H1 (cell line): ENCODE measurements at regions not wholly inside any gene's neighbourhood (a gene's known extent, or its start where the extent isn't known, plus 50 kb on each side); places are given as distances from the start of the nearest gene placed in this dataset.

ENCODE experiments used
- ASH2L ChIP-seq: fragments of 200-600, 300-600 bp; sonication (generic); IDR thresholded peaks from one replicate; pipeline ENCODE4 v1.7.1; 2017; ENCODE audit warnings: low read length
- CBX5 ChIP-seq: fragments of 300-800, 300-1000 bp; sonication (generic); IDR thresholded peaks from 2 replicates; pipeline ENCODE4 v1.7.1; 2016; ENCODE audit warnings: antibody characterized with exemption, low read length, low read depth
- CTCF ChIP-seq, 3 experiments: IDR thresholded peaks; 1 replicate in 2 of 3; 2 replicates in 1 of 3; pipeline versions ENCODE4 v1.5.1 to v1.6.1; 2011; ENCODE audit warnings: low read length in 3 of 3, mild to moderate bottlenecking in 3 of 3, inconsistent platforms in 2 of 3, low read depth in 1 of 3, moderate library complexity in 1 of 3; ENCODE audit not compliant: insufficient read depth in 1 of 3; ENCODE audit errors: control extremely low read depth in 1 of 3
- EZH2 ChIP-seq: fragments of 200-600 bp; sonication (generic); IDR thresholded peaks from 2 replicates; pipeline ENCODE4 v1.7.1; 2012; ENCODE audit warnings: low read depth, mild to moderate bottlenecking, moderate library complexity, low read length, inconsistent platforms; ENCODE audit not compliant: severe bottlenecking
- POLR2A ChIP-seq, 2 experiments: IDR thresholded peaks; 1 replicate in 1 of 2; 2 replicates in 1 of 2; pipeline ENCODE4 v1.6.1; 2011; ENCODE audit warnings: low read depth in 2 of 2, low read length in 2 of 2, mild to moderate bottlenecking in 2 of 2; ENCODE audit errors: control extremely low read depth in 1 of 2
- POLR2AphosphoS5 ChIP-seq: IDR thresholded peaks from 2 replicates; pipeline ENCODE4 v1.6.1; 2011; ENCODE audit warnings: low read depth, low read length
- SIN3A ChIP-seq, 2 experiments: IDR thresholded peaks in 1 of 2; conservative IDR thresholded peaks in 1 of 2; 2 replicates each; pipeline ENCODE4 v1.6.1; 2011 to 2012; ENCODE audit warnings: low read length in 2 of 2, improper control_type of control experiment in 1 of 2, low read depth in 1 of 2, mild to moderate bottlenecking in 1 of 2
- SP2 ChIP-seq: IDR thresholded peaks from 2 replicates; pipeline ENCODE4 v1.6.1; 2012; ENCODE audit warnings: mild to moderate bottlenecking, low read length, inconsistent platforms
- TAF1 ChIP-seq: IDR thresholded peaks from 2 replicates; pipeline ENCODE4 v1.6.1; 2011; ENCODE audit warnings: mild to moderate bottlenecking, low read depth, low read length
- TCF12 ChIP-seq: IDR thresholded peaks from 2 replicates; pipeline ENCODE4 v1.6.1; 2011; ENCODE audit warnings: low read depth, mild to moderate bottlenecking, low read length
- USF2 ChIP-seq: IDR thresholded peaks from 2 replicates; pipeline ENCODE4 v1.6.1; 2011; ENCODE audit warnings: low read length, improper control_type of control experiment
- YY1 ChIP-seq: IDR thresholded peaks from 2 replicates; pipeline ENCODE4 v1.6.1; 2011; ENCODE audit warnings: low read depth, mild to moderate bottlenecking, low read length
- ZNF274 ChIP-seq: IDR thresholded peaks from 2 replicates; pipeline ENCODE4 v1.7.0; 2012; ENCODE audit warnings: low read length, borderline replicate concordance; ENCODE audit errors: extremely low read depth

GRCh38 chr6:78430521-78430920, 436.8 kb upstream of the IRAK1BP1 start:
- TF ChIP-seq CBX5: no peak
- no peak for TF ChIP-seq CTCF (IDR thresholded peaks at IDR 0.05; ENCODE audit: control extremely low read depth in 1 of 3, insufficient read depth in 1 of 3, low read depth in 1 of 3, low read length in 3 of 3)
- TF ChIP-seq TCF12: no peak
- no peak for TF ChIP-seq ASH2L
- no peak for TF ChIP-seq TAF1
- TF ChIP-seq SIN3A (conservative IDR thresholded peaks at IDR 0.05 in 1 of 2, IDR thresholded peaks at IDR 0.05 in 1 of 2; ENCODE audit: low read depth in 1 of 2, low read length in 2 of 2): no peak
- TF ChIP-seq EZH2: no peak
- TF ChIP-seq USF2: no peak
- no peak for TF ChIP-seq POLR2A (IDR thresholded peaks at IDR 0.05; ENCODE audit: control extremely low read depth in 1 of 2, low read depth in 2 of 2, low read length in 2 of 2)
- no peak for TF ChIP-seq ZNF274
- TF ChIP-seq YY1: no peak
- no peak for TF ChIP-seq POLR2AphosphoS5
- TF ChIP-seq SP2: no peak
